ENCODE measurements at regions not wholly inside any gene's neighbourhood (a gene's known extent, or its start where the extent isn't known, plus 50 kb on each side); places are given as distances from the start of the nearest gene placed in this dataset.
"Not testable (repeated sequence)": the region's sequence is repeated elsewhere in the genome, so short reads cannot be mapped to it uniquely, and the experiment has no call there.

- H3K4me1 Mint-ChIP-seq = peaks cover 50% of the 10 kb centered on the region
- no peaks in the 10 kb centered on the region for H3K27me3 Mint-ChIP-seq
- no peak overlapping the region for H3K27ac Mint-ChIP-seq
- H3K36me3 Mint-ChIP-seq = no peaks in the 10 kb centered on the region
- no peaks in the 10 kb centered on the region for H3K9me3 Mint-ChIP-seq
- no peak for ATAC-seq
- H3K4me3 Mint-ChIP-seq = no peak overlapping the region
These were observed 74.7 kb upstream of the TMEM170B start for GRCh38 chr6:11462742-11463397.

GRCh38 chr6:11460837-11461661, 76.5 kb upstream of the TMEM170B start:
- Mint-ChIP-seq H3K27me3 (no peaks in the 10 kb centered on the region), H3K27ac (peak overlapping the region; percentile 83), H3K36me3 (peaks cover 5% of the 10 kb centered on the region), H3K4me3 (peak overlapping the region; percentile 64), H3K4me1 (peaks cover 35% of the 10 kb centered on the region), H3K9me3 (peaks cover under 1% of the 10 kb centered on the region)
- ATAC-seq = peak; percentile 94

- Mint-ChIP-seq H3K4me3 (peak overlapping the region; percentile 64), H3K27ac (peak overlapping the region; percentile 83), H3K4me1 (peaks cover 43% of the 10 kb centered on the region), H3K9me3 (peaks cover 3% of the 10 kb centered on the region), H3K27me3 (no peaks in the 10 kb centered on the region), H3K36me3 (peaks cover 7% of the 10 kb centered on the region)
- ATAC-seq = peak; percentile 57
These were observed 77.4 kb upstream of the TMEM170B start for GRCh38 chr6:11460001-11460668.

GRCh38 chr6:11459079-11459610, 78.4 kb upstream of the TMEM170B start:
- H3K36me3 Mint-ChIP-seq = peaks cover 7% of the 10 kb centered on the region
- peak; percentile 89 for ATAC-seq
- H3K9me3 Mint-ChIP-seq = peaks cover 3% of the 10 kb centered on the region
- H3K4me1 Mint-ChIP-seq = peaks cover 53% of the 10 kb centered on the region
- H3K27ac Mint-ChIP-seq = peak overlapping the region; percentile 83
- H3K27me3 Mint-ChIP-seq = no peaks in the 10 kb centered on the region
- peak overlapping the region; percentile 19 for H3K4me3 Mint-ChIP-seq

- no peak overlapping the region for H3K27ac Mint-ChIP-seq
- H3K4me3 Mint-ChIP-seq = no peak overlapping the region
- H3K36me3 Mint-ChIP-seq = peaks cover 7% of the 10 kb centered on the region
- H3K27me3 Mint-ChIP-seq = no peaks in the 10 kb centered on the region
- peaks cover 59% of the 10 kb centered on the region for H3K4me1 Mint-ChIP-seq
- H3K9me3 Mint-ChIP-seq = peaks cover 3% of the 10 kb centered on the region
- no peak for ATAC-seq
These were observed 79.0 kb upstream of the TMEM170B start for GRCh38 chr6:11458509-11458908.

GRCh38 chr6:11457422-11457821, 80.1 kb upstream of the TMEM170B start:
- H3K9me3 Mint-ChIP-seq, ATAC-seq, H3K27me3 Mint-ChIP-seq, H3K4me3 Mint-ChIP-seq, H3K36me3 Mint-ChIP-seq, H3K27ac Mint-ChIP-seq: not testable (repeated sequence)
- H3K4me1 Mint-ChIP-seq = peaks cover 67% of the 10 kb centered on the region

- not testable (repeated sequence) for ATAC-seq, H3K9me3 Mint-ChIP-seq, H3K27me3 Mint-ChIP-seq, H3K4me3 Mint-ChIP-seq, H3K27ac Mint-ChIP-seq
- H3K4me1 Mint-ChIP-seq = peaks cover 53% of the 10 kb centered on the region
- H3K36me3 Mint-ChIP-seq = peaks cover 12% of the 10 kb centered on the region
These were observed 85.4 kb upstream of the TMEM170B start for GRCh38 chr6:11452106-11452505.

- no peak for ATAC-seq
- H3K27ac Mint-ChIP-seq = no peak overlapping the region
- no peaks in the 10 kb centered on the region for H3K27me3 Mint-ChIP-seq
- H3K4me3 Mint-ChIP-seq = no peak overlapping the region
- H3K4me1 Mint-ChIP-seq = peaks cover 55% of the 10 kb centered on the region
- peaks cover 5% of the 10 kb centered on the region for H3K36me3 Mint-ChIP-seq
- H3K9me3 Mint-ChIP-seq = peaks cover 9% of the 10 kb centered on the region
These were observed 87.5 kb upstream of the TMEM170B start for GRCh38 chr6:11450037-11450436.

- no peak for ATAC-seq
- H3K27ac Mint-ChIP-seq = no peak overlapping the region
- H3K4me1 Mint-ChIP-seq = peaks cover 55% of the 10 kb centered on the region
- no peak overlapping the region for H3K4me3 Mint-ChIP-seq
- H3K27me3 Mint-ChIP-seq = no peaks in the 10 kb centered on the region
- peaks cover 9% of the 10 kb centered on the region for H3K9me3 Mint-ChIP-seq
- peaks cover 5% of the 10 kb centered on the region for H3K36me3 Mint-ChIP-seq
These were observed 88.1 kb upstream of the TMEM170B start for GRCh38 chr6:11449408-11449807.

GRCh38 chr6:11448038-11448437, 89.5 kb upstream of the TMEM170B start:
- Mint-ChIP-seq H3K27ac (no peak overlapping the region), H3K9me3 (peaks cover 9% of the 10 kb centered on the region), H3K27me3 (no peaks in the 10 kb centered on the region), H3K4me3 (no peak overlapping the region), H3K36me3 (peaks cover 5% of the 10 kb centered on the region), H3K4me1 (peaks cover 53% of the 10 kb centered on the region)
- no peak for ATAC-seq

GRCh38 chr6:11447265-11447664, 90.3 kb upstream of the TMEM170B start:
- Mint-ChIP-seq H3K4me3 (no peak overlapping the region), H3K27me3 (no peaks in the 10 kb centered on the region), H3K36me3 (peaks cover 5% of the 10 kb centered on the region), H3K9me3 (peaks cover 9% of the 10 kb centered on the region), H3K27ac (no peak overlapping the region), H3K4me1 (peaks cover 57% of the 10 kb centered on the region)
- ATAC-seq = no peak

GRCh38 chr6:11445146-11445545, 92.4 kb upstream of the TMEM170B start:
- no peaks in the 10 kb centered on the region for H3K27me3 Mint-ChIP-seq
- H3K4me3 Mint-ChIP-seq = no peak overlapping the region
- peaks cover 5% of the 10 kb centered on the region for H3K36me3 Mint-ChIP-seq
- H3K9me3 Mint-ChIP-seq = peaks cover 9% of the 10 kb centered on the region
- peaks cover 64% of the 10 kb centered on the region for H3K4me1 Mint-ChIP-seq
- ATAC-seq = no peak
- H3K27ac Mint-ChIP-seq = peak overlapping the region; percentile 58

- H3K36me3 Mint-ChIP-seq, ATAC-seq, H3K27me3 Mint-ChIP-seq, H3K4me3 Mint-ChIP-seq, H3K9me3 Mint-ChIP-seq: not testable (repeated sequence)
- Mint-ChIP-seq H3K27ac (peak overlapping the region; percentile 43), H3K4me1 (peaks cover 55% of the 10 kb centered on the region)
These were observed 94.4 kb upstream of the TMEM170B start for GRCh38 chr6:11443125-11443524.

- Mint-ChIP-seq H3K4me1 (peaks cover 53% of the 10 kb centered on the region), H3K9me3 (peaks cover 6% of the 10 kb centered on the region), H3K36me3 (no peaks in the 10 kb centered on the region), H3K27ac (peak overlapping the region; percentile 43), H3K27me3 (no peaks in the 10 kb centered on the region), H3K4me3 (no peak overlapping the region)
- no peak for ATAC-seq
These were observed 95.1 kb upstream of the TMEM170B start for GRCh38 chr6:11442495-11442894.

- H3K4me1 Mint-ChIP-seq = peaks cover 41% of the 10 kb centered on the region
- H3K27ac Mint-ChIP-seq = no peak overlapping the region
- ATAC-seq = no peak
- no peaks in the 10 kb centered on the region for H3K36me3 Mint-ChIP-seq
- no peak overlapping the region for H3K4me3 Mint-ChIP-seq
- H3K27me3 Mint-ChIP-seq = no peaks in the 10 kb centered on the region
- H3K9me3 Mint-ChIP-seq = no peaks in the 10 kb centered on the region
These were observed 97.7 kb upstream of the TMEM170B start for GRCh38 chr6:11439876-11440275.
